Tibial nerve (tissue), 3 donors: ENCODE measurements at regions not wholly inside any gene's neighbourhood (a gene's known extent, or its start where the extent isn't known, plus 50 kb on each side); places are given as distances from the start of the nearest gene placed in this dataset.

ENCODE experiments used
- CTCF ChIP-seq, 5 experiments: fragments of 200-600 bp in 3 of 5; fragments of 450-650 bp in 2 of 5; sonication (generic) in 3 of 5; IDR thresholded peaks; one replicate each; pipeline ENCODE4 v1.5.1; 2016 to 2019; ENCODE audit warnings: antibody characterized with exemption in 5 of 5, mild to moderate bottlenecking in 3 of 5, moderate library complexity in 2 of 5
- POLR2A ChIP-seq, 2 donors: fragments of 450-650 bp; IDR thresholded peaks; one replicate each; pipeline ENCODE4 v1.6.1; 2017; ENCODE audit warnings: antibody characterized with exemption in 2 of 2, mild to moderate bottlenecking in 2 of 2, moderate library complexity in 2 of 2

GRCh38 chr18:75574187-75574586 is 146.7 kb upstream of the SMIM21 start:
- TF ChIP-seq CTCF (IDR thresholded peaks at IDR 0.05) = no peak
- no peak for TF ChIP-seq POLR2A (IDR thresholded peaks at IDR 0.05)
